Stomach (tissue), 4 donors: ENCODE measurements at regions not wholly inside any gene's neighbourhood (a gene's known extent, or its start where the extent isn't known, plus 50 kb on each side); places are given as distances from the start of the nearest gene placed in this dataset.
A peak's percentile ranks its signal among the peaks of the same experiment; 100 is the strongest.

ENCODE experiments used
- POLR2AphosphoS5 ChIP-seq, 3 donors: sonication (generic); formaldehyde crosslinking; IDR thresholded peaks; one replicate each; pipeline ENCODE4 v1.6.1; 2016; ENCODE audit warnings: antibody characterized with exemption in 3 of 3
- TF ChIP-seq, protein P1 (sequence below), 7 experiments: fragments of 450-650 bp in 4 of 7; fragments of 200-600 bp in 3 of 7; sonication (generic) in 3 of 7; IDR thresholded peaks; one replicate each; pipeline ENCODE4 v1.5.1; 2016 to 2019; ENCODE audit warnings: antibody characterized with exemption in 7 of 7, control low read depth in 2 of 7, mild to moderate bottlenecking in 1 of 7

DNA sequence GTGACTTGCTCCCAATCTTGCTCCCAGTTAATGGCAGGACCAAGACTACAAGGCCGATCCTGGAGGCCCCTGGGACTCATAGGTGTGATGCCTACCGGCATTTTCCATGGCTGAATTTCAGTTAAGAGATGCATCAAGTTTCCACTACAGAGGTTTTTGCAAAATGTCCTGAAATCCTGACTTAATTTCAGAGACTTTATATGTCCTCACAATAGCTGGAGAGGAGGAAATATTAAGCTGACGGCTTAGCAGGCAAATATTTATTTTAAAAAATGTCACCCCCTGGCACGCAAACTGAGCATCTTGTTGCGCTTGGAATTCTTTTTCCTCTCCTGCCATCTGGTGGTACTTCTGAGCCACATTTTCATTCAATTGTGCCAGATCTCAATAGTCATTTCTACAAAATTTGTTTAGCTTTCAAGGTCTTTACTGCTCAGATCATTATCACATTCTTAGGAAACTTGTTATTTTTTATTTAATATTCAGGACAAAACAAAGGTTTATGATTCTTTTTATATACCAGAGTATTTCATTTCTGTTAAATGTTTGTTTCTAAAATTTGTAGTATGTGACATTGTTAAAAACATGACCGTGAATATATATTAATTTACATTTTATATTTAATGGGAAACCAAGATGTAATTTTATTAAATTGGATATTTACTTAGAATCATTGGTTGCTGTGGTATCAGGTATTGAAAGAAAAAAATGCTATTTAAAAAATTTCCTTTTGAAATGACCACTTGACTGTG, 189.2 kb upstream of the THRB start:
- TF ChIP-seq, protein P1, sequence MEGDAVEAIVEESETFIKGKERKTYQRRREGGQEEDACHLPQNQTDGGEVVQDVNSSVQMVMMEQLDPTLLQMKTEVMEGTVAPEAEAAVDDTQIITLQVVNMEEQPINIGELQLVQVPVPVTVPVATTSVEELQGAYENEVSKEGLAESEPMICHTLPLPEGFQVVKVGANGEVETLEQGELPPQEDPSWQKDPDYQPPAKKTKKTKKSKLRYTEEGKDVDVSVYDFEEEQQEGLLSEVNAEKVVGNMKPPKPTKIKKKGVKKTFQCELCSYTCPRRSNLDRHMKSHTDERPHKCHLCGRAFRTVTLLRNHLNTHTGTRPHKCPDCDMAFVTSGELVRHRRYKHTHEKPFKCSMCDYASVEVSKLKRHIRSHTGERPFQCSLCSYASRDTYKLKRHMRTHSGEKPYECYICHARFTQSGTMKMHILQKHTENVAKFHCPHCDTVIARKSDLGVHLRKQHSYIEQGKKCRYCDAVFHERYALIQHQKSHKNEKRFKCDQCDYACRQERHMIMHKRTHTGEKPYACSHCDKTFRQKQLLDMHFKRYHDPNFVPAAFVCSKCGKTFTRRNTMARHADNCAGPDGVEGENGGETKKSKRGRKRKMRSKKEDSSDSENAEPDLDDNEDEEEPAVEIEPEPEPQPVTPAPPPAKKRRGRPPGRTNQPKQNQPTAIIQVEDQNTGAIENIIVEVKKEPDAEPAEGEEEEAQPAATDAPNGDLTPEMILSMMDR (IDR thresholded peaks at IDR 0.05) = peak in 5 of 7 experiments; percentile 37 to 64 (median 50)
- TF ChIP-seq POLR2AphosphoS5 (IDR thresholded peaks at IDR 0.05) = peak in 1 of 3 donors; percentile 31
